GM23338 (cell line): ENCODE measurements at regions not wholly inside any gene's neighbourhood (a gene's known extent, or its start where the extent isn't known, plus 50 kb on each side); places are given as distances from the start of the nearest gene placed in this dataset.

ENCODE experiments used
- ATAC-seq: fragments of 200-7000 bp; cut with Tn5 transposase; 3 replicates; pipeline ENCODE4 v1.9.1; 2020
- DNase-seq: peaks from one replicate; pipeline ENCODE4 v3.0.0-alpha.2; 2015; ENCODE audit warnings: low spot score
- H2AFZ ChIP-seq: fragments of 200-600 bp; sonication (generic); 2 replicates; pipeline ENCODE4 v1.8.0; 2016; ENCODE audit warnings: antibody characterized with exemption, mild to moderate bottlenecking, moderate library complexity
- H3F3A ChIP-seq: fragments of 200-600 bp; sonication (generic); replicated peaks from 2 replicates; pipeline ENCODE4 v1.8.0; 2017; ENCODE audit warnings: antibody characterized with exemption, mixed run types, low read depth
- H3K27ac ChIP-seq: fragments of 200-600 bp; sonication (generic); 2 replicates; pipeline ENCODE4 v1.6.1; 2016; ENCODE audit warnings: low read depth
- H3K27me3 ChIP-seq: fragments of 200-600 bp; sonication (generic); 2 replicates; pipeline ENCODE4 v1.8.0; 2016; ENCODE audit warnings: mild to moderate bottlenecking, mixed run types, moderate library complexity; ENCODE audit not compliant: insufficient read depth
- H3K36me3 ChIP-seq: fragments of 200-600 bp; sonication (generic); 2 replicates; pipeline ENCODE4 v1.8.0; 2016; ENCODE audit warnings: mild to moderate bottlenecking; ENCODE audit not compliant: insufficient read depth
- H3K4me1 ChIP-seq: fragments of 200-600 bp; sonication (generic); 2 replicates; pipeline ENCODE4 v1.8.0; 2016; ENCODE audit warnings: mild to moderate bottlenecking, moderate library complexity; ENCODE audit not compliant: insufficient read depth
- H3K4me2 ChIP-seq: fragments of 200-600 bp; sonication (generic); 2 replicates; pipeline ENCODE4 v1.7.1; 2017; ENCODE audit warnings: mixed run types
- H3K4me3 ChIP-seq: fragments of 200-600 bp; sonication (generic); 2 replicates; pipeline ENCODE4 v1.6.1; 2016; ENCODE audit warnings: mixed run types
- H3K79me2 ChIP-seq: fragments of 200-600 bp; sonication (generic); replicated peaks from 2 replicates; pipeline ENCODE4 v1.8.0; 2017; ENCODE audit warnings: mild to moderate bottlenecking; ENCODE audit not compliant: insufficient read depth
- H3K9me2 ChIP-seq: fragments of 200-600 bp; sonication (generic); 2 replicates; pipeline ENCODE4 v1.8.0; 2017; ENCODE audit not compliant: insufficient read depth
- H4K20me1 ChIP-seq: fragments of 200-600 bp; sonication (generic); replicated peaks from 2 replicates; pipeline ENCODE4 v1.8.0; 2017; ENCODE audit warnings: mild to moderate bottlenecking; ENCODE audit not compliant: insufficient read depth
- H3K27ac Mint-ChIP-seq: 2 replicates; pipeline ENCODE4 v1.8.0; 2020; ENCODE audit warnings: inconsistent platforms, mild to moderate bottlenecking, moderate library complexity, mixed read lengths
- H3K27me3 Mint-ChIP-seq: 3 replicates; pipeline ENCODE4 v1.8.0; 2022; ENCODE audit warnings: low read depth, mild to moderate bottlenecking, moderate library complexity, mixed read lengths, inconsistent platforms; ENCODE audit not compliant: insufficient read depth, poor library complexity
- H3K36me3 Mint-ChIP-seq: 3 replicates; pipeline ENCODE4 v1.8.0; 2021; ENCODE audit warnings: low read depth, mild to moderate bottlenecking, inconsistent platforms, moderate library complexity, mixed read lengths
- H3K4me1 Mint-ChIP-seq: 3 replicates; pipeline ENCODE4 v1.8.0; 2020; ENCODE audit warnings: mild to moderate bottlenecking, inconsistent platforms, mixed read lengths
- H3K4me3 Mint-ChIP-seq: 3 replicates; pipeline ENCODE4 v1.8.0; 2021; ENCODE audit warnings: moderate library complexity, mild to moderate bottlenecking, inconsistent platforms, mixed read lengths
- H3K9me3 Mint-ChIP-seq: 3 replicates; pipeline ENCODE4 v1.8.0; 2020; ENCODE audit warnings: moderate library complexity, mild to moderate bottlenecking, inconsistent platforms, mixed read lengths
- CREB1 ChIP-seq: fragments of 250-450 bp; sonication (Bioruptor Pico); IDR thresholded peaks from 2 replicates; pipeline ENCODE4 v1.5.0; 2020; ENCODE audit warnings: low read depth, mild to moderate bottlenecking, moderate library complexity
- CTCF ChIP-seq, 2 experiments: fragments of 200-600 bp in 1 of 2; sonication (generic) in 1 of 2; conservative IDR thresholded peaks; 2 replicates each; pipeline versions ENCODE4 v1.5.1 to v1.6.1; 2016 to 2017; ENCODE audit warnings: antibody characterized with exemption in 2 of 2, low read depth in 2 of 2, mild to moderate bottlenecking in 2 of 2, moderate library complexity in 1 of 2
- ETS1 ChIP-seq: IDR thresholded peaks from 2 replicates; pipeline ENCODE4 v1.6.1; 2016; ENCODE audit warnings: antibody characterized with exemption
- EZH2 ChIP-seq: fragments of 200-600 bp; sonication (generic); IDR thresholded peaks from one replicate; pipeline ENCODE4 v1.8.0; 2017; ENCODE audit warnings: antibody characterized with exemption, mild to moderate bottlenecking, low read depth; ENCODE audit not compliant: unreplicated experiment
- EZH2phosphoT487 ChIP-seq: fragments of 200-600 bp; sonication (generic); IDR thresholded peaks from one replicate; pipeline ENCODE4 v1.8.1; 2018; ENCODE audit warnings: antibody characterized with exemption; ENCODE audit not compliant: unreplicated experiment
- JUNB ChIP-seq: IDR thresholded peaks from one replicate; pipeline ENCODE4 v1.6.1; 2016; ENCODE audit warnings: antibody characterized with exemption; ENCODE audit not compliant: unreplicated experiment
- POLR2AphosphoS5 ChIP-seq: IDR thresholded peaks from 2 replicates; pipeline ENCODE4 v1.6.1; 2016; ENCODE audit warnings: antibody characterized with exemption, low read depth
- STAT1 ChIP-seq: IDR thresholded peaks from one replicate; pipeline ENCODE4 v1.6.1; 2016; ENCODE audit warnings: antibody characterized with exemption; ENCODE audit not compliant: unreplicated experiment
- TF ChIP-seq, protein P1 (sequence below): fragments of 250-450 bp; sonication (Bioruptor Pico); IDR thresholded peaks from 2 replicates; pipeline ENCODE4 v1.5.0; 2020; ENCODE audit warnings: mild to moderate bottlenecking, moderate library complexity

DNA sequence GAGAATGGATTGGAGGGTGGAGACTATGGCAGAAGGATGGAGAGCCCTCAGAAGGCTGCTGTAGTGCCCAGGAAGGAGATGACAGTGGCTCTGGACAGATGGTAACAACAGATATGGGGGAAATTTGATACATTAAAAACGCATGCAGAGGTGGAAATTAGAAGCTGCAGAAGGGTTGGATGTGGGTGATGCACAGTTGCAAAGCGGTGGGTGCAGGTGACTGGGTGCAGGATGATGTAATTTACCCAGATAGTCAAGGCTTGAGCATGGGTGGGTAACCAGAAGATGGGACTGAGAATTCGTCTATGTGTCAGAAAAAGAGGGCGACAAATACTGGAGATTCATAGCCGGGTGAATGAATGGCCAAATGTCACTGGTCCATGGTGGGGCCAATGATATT is 570.3 kb downstream of the MN1 start (continued):
- TF ChIP-seq, protein P1, sequence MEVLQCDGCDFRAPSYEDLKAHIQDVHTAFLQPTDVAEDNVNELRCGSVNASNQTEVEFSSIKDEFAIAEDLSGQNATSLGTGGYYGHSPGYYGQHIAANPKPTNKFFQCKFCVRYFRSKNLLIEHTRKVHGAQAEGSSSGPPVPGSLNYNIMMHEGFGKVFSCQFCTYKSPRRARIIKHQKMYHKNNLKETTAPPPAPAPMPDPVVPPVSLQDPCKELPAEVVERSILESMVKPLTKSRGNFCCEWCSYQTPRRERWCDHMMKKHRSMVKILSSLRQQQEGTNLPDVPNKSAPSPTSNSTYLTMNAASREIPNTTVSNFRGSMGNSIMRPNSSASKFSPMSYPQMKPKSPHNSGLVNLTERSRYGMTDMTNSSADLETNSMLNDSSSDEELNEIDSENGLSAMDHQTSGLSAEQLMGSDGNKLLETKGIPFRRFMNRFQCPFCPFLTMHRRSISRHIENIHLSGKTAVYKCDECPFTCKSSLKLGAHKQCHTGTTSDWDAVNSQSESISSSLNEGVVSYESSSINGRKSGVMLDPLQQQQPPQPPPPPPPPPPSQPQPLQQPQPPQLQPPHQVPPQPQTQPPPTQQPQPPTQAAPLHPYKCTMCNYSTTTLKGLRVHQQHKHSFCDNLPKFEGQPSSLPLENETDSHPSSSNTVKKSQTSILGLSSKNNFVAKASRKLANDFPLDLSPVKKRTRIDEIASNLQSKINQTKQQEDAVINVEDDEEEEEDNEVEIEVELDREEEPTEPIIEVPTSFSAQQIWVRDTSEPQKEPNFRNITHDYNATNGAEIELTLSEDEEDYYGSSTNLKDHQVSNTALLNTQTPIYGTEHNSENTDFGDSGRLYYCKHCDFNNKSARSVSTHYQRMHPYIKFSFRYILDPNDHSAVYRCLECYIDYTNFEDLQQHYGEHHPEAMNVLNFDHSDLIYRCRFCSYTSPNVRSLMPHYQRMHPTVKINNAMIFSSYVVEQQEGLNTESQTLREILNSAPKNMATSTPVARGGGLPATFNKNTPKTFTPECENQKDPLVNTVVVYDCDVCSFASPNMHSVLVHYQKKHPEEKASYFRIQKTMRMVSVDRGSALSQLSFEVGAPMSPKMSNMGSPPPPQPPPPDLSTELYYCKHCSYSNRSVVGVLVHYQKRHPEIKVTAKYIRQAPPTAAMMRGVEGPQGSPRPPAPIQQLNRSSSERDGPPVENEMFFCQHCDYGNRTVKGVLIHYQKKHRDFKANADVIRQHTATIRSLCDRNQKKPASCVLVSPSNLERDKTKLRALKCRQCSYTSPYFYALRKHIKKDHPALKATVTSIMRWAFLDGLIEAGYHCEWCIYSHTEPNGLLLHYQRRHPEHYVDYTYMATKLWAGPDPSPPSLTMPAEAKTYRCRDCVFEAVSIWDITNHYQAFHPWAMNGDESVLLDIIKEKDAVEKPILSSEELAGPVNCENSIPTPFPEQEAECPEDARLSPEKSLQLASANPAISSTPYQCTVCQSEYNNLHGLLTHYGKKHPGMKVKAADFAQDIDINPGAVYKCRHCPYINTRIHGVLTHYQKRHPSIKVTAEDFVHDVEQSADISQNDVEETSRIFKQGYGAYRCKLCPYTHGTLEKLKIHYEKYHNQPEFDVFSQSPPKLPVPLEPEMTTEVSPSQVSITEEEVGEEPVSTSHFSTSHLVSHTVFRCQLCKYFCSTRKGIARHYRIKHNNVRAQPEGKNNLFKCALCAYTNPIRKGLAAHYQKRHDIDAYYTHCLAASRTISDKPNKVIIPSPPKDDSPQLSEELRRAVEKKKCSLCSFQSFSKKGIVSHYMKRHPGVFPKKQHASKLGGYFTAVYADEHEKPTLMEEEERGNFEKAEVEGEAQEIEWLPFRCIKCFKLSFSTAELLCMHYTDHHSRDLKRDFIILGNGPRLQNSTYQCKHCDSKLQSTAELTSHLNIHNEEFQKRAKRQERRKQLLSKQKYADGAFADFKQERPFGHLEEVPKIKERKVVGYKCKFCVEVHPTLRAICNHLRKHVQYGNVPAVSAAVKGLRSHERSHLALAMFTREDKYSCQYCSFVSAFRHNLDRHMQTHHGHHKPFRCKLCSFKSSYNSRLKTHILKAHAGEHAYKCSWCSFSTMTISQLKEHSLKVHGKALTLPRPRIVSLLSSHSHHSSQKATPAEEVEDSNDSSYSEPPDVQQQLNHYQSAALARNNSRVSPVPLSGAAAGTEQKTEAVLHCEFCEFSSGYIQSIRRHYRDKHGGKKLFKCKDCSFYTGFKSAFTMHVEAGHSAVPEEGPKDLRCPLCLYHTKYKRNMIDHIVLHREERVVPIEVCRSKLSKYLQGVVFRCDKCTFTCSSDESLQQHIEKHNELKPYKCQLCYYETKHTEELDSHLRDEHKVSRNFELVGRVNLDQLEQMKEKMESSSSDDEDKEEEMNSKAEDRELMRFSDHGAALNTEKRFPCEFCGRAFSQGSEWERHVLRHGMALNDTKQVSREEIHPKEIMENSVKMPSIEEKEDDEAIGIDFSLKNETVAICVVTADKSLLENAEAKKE (CRISPR knock-in tag): no peak
- TF ChIP-seq STAT1 (no peak), EZH2phosphoT487 (no peak), ETS1 (no peak), JUNB (no peak)

GRCh38 chr22:27232077-27232476 is 569.5 kb downstream of the MN1 start:
- Histone ChIP-seq H4K20me1 (no peaks in the 10 kb centered on the region), H3K36me3 (no peaks in the 10 kb centered on the region), H3K27ac (no peak overlapping the region), H3K27me3 (no peaks in the 10 kb centered on the region), H3K4me3 (no peak overlapping the region), H3K79me2 (no peaks in the 10 kb centered on the region), H3K9me2 (0 out of 2 replicates have a peak, but pooled peaks cover 4% of the 10 kb centered on the region), H3F3A (no peaks in the 10 kb centered on the region), H2AFZ (0 out of 2 replicates have a peak overlapping the region, but pooled peaks have one; percentile 18), H3K4me1 (no peaks in the 10 kb centered on the region), H3K4me2 (no peak overlapping the region)
- ATAC-seq (no peak), DNase-seq (no peak)
- H3K27me3 Mint-ChIP-seq: no peaks in the 10 kb centered on the region
- no peaks in the 10 kb centered on the region for H3K9me3 Mint-ChIP-seq
- TF ChIP-seq POLR2AphosphoS5 (no peak), CREB1 (CRISPR knock-in tag) (no peak), CTCF (conservative IDR thresholded peaks at IDR 0.05; ENCODE audit: low read depth in 2 of 2) (no peak), EZH2 (no peak), JUNB (no peak)
- H3K27ac Mint-ChIP-seq: no peak overlapping the region
- H3K4me1 Mint-ChIP-seq: no peaks in the 10 kb centered on the region; the same call in 2 of the 3 replicates
- no peaks in the 10 kb centered on the region for H3K36me3 Mint-ChIP-seq
- H3K4me3 Mint-ChIP-seq: no peak overlapping the region
